Left ventricle myocardium inferior (tissue), 1 donor: ENCODE measurements at regions not wholly inside any gene's neighbourhood (a gene's known extent, or its start where the extent isn't known, plus 50 kb on each side); places are given as distances from the start of the nearest gene placed in this dataset.

Source experiments
- DNase-seq: peaks from one replicate; pipeline ENCODE4 v3.0.0-alpha.2; 2020
- H3K27ac ChIP-seq: fragments of 200-600 bp; replicated peaks from 2 replicates; pipeline ENCODE4 v1.8.0; 2021
- H3K27me3 ChIP-seq: fragments of 200-600 bp; 2 replicates; pipeline ENCODE4 v1.8.0; 2021; ENCODE audit warnings: low read depth
- H3K36me3 ChIP-seq: fragments of 200-600 bp; 2 replicates; pipeline ENCODE4 v1.8.0; 2021
- H3K4me1 ChIP-seq: fragments of 200-600 bp; 2 replicates; pipeline ENCODE4 v1.8.0; 2021
- H3K4me3 ChIP-seq: fragments of 200-600 bp; 2 replicates; pipeline ENCODE4 v1.8.0; 2021; ENCODE audit warnings: mild to moderate bottlenecking, moderate library complexity
- H3K9me3 ChIP-seq: fragments of 200-600 bp; replicated peaks from 2 replicates; pipeline ENCODE4 v1.8.0; 2021
- CTCF ChIP-seq: fragments of 200-600 bp; IDR thresholded peaks from 2 replicates; pipeline ENCODE4 v1.8.0; 2021; ENCODE audit warnings: antibody characterized with exemption, mild to moderate bottlenecking, borderline replicate concordance
- intact Hi-C: fragments of 100-400 bp; cut with micrococcal nuclease; formaldehyde crosslinking; loops from one replicate; pipeline ENCODE4 v1.11.0; 2022
- donor health status: DM: no; HTN: yes; CAD: no; lungs with severe emphysema.

GRCh38 chr4:42341518-42342026 is 55.7 kb upstream of the SHISA3 start:
- Histone ChIP-seq H3K27ac (peak overlapping the region; percentile 28), H3K36me3 (no peaks in the 10 kb centered on the region), H3K4me1 (peaks cover 22% of the 10 kb centered on the region), H3K4me3 (no peak overlapping the region), H3K9me3 (no peaks in the 10 kb centered on the region), H3K27me3 (no peaks in the 10 kb centered on the region)
- DNase-seq, result no peak
- TF ChIP-seq CTCF, result no peak
- intact Hi-C loops, result no loop called here

GRCh38 chr4:42342459-42342858 is 54.8 kb upstream of the SHISA3 start:
- Histone ChIP-seq H3K27ac (peak overlapping the region; percentile 28), H3K27me3 (no peaks in the 10 kb centered on the region), H3K36me3 (no peaks in the 10 kb centered on the region), H3K4me1 (peaks cover 22% of the 10 kb centered on the region), H3K4me3 (no peak overlapping the region), H3K9me3 (no peaks in the 10 kb centered on the region)
- intact Hi-C loops, result no loop called here
- DNase-seq, result no peak
- no peak for TF ChIP-seq CTCF

- no peaks in the 10 kb centered on the region for H3K9me3 ChIP-seq
- DNase-seq, result no peak
- H3K4me3 ChIP-seq, result no peak overlapping the region
- peaks cover 28% of the 10 kb centered on the region for H3K4me1 ChIP-seq
- no peaks in the 10 kb centered on the region for H3K36me3 ChIP-seq
- no peaks in the 10 kb centered on the region for H3K27me3 ChIP-seq
- TF ChIP-seq CTCF, result no peak
- H3K27ac ChIP-seq, result no peak overlapping the region
- intact Hi-C loops, result no loop called here
Measured at GRCh38 chr4:42344309-42344708, 53.0 kb upstream of the SHISA3 start.

- no peak for TF ChIP-seq CTCF
- H3K27ac ChIP-seq, result no peak overlapping the region
- intact Hi-C loops, result no loop called here
- peaks cover 25% of the 10 kb centered on the region for H3K4me1 ChIP-seq
- H3K27me3 ChIP-seq, result no peaks in the 10 kb centered on the region
- no peak overlapping the region for H3K4me3 ChIP-seq
- H3K36me3 ChIP-seq, result no peaks in the 10 kb centered on the region
- H3K9me3 ChIP-seq, result no peaks in the 10 kb centered on the region
- DNase-seq, result no peak
Measured at GRCh38 chr4:42344749-42345148, 52.5 kb upstream of the SHISA3 start.

GRCh38 chr4:42345962-42346544 is 51.2 kb upstream of the SHISA3 start:
- Histone ChIP-seq H3K9me3 (no peaks in the 10 kb centered on the region), H3K4me1 (peaks cover 17% of the 10 kb centered on the region), H3K27me3 (no peaks in the 10 kb centered on the region), H3K4me3 (no peak overlapping the region), H3K36me3 (no peaks in the 10 kb centered on the region), H3K27ac (no peak overlapping the region)
- intact Hi-C loops, result no loop called here
- no peak for DNase-seq
- no peak for TF ChIP-seq CTCF
